Upper lobe of left lung (tissue), 4 donors: ENCODE measurements at regions not wholly inside any gene's neighbourhood (a gene's known extent, or its start where the extent isn't known, plus 50 kb on each side); places are given as distances from the start of the nearest gene placed in this dataset.
"Not testable (repeated sequence)": the region's sequence is repeated elsewhere in the genome, so short reads cannot be mapped to it uniquely, and the experiment has no call there.

Source experiments
- CTCF ChIP-seq, 6 experiments: fragments of 450-650 bp in 4 of 6; fragments of 200-600 bp in 2 of 6; sonication (generic) in 2 of 6; IDR thresholded peaks; one replicate each; pipeline ENCODE4 v1.5.1; 2016 to 2019; ENCODE audit warnings: antibody characterized with exemption in 6 of 6
- POLR2A ChIP-seq, 4 donors: fragments of 450-650 bp; IDR thresholded peaks; one replicate each; pipeline ENCODE4 v1.5.1; 2016 to 2017; ENCODE audit warnings: antibody characterized with exemption in 4 of 4, mild to moderate bottlenecking in 2 of 4

- not testable (repeated sequence) for TF ChIP-seq POLR2A, CTCF (IDR thresholded peaks at IDR 0.05)
Measured at GRCh38 chr12:25706646-25707045, 153.6 kb upstream of the LMNTD1 start.
